HepG2 (cell line): ENCODE measurements at regions not wholly inside any gene's neighbourhood (a gene's known extent, or its start where the extent isn't known, plus 50 kb on each side); places are given as distances from the start of the nearest gene placed in this dataset.

ENCODE experiments used
- ATAC-seq: fragments of 200-7000 bp; cut with Tn5 transposase; 3 replicates; pipeline ENCODE4 v1.9.1; 2020; ENCODE audit warnings: mild to moderate bottlenecking, moderate library complexity
- BruUV-seq: library from RNA; stranded (reverse); fragments of 400-500 nt; replicated peaks from 2 replicates; lab custom pipeline; 2021; lab: Mats Ljungman, UMichigan
- CTCF ChIA-PET: fragments of 300-600 bp; formaldehyde crosslinking; extraction: SDS; loops from one replicate; lab custom pipeline; 2021; ENCODE audit warnings: low total read pairs, inconsistent platforms, low intra/inter-chr PET ratio; lab: Yijun Ruan, JAX
- POLR2A ChIA-PET: fragments of 350-600 bp; sonication (Branson Sonifier 250); formaldehyde crosslinking; loops from one replicate; lab custom pipeline; 2020; ENCODE audit warnings: antibody characterized with exemption, inconsistent platforms; lab: Yijun Ruan, JAX
- DNase-seq: peaks from one replicate; pipeline ENCODE4 v3.0.0-alpha.2; 2015; ENCODE audit warnings: low spot score
- FAIRE-seq: peaks from 3 replicates; lab custom pipeline; 2011; peaks lifted over from hg19 to GRCh38; lab: Jason Lieb, UNC
- H2AFZ ChIP-seq: one replicate; pipeline ENCODE4 v1.6.1; 2011; ENCODE audit warnings: low read length, inconsistent platforms
- H3K27ac ChIP-seq: fragments of 300-600 bp; 3 replicates; pipeline ENCODE4 v1.8.0; 2011; ENCODE audit warnings: mixed run types, mild to moderate bottlenecking, mixed read lengths, low read length, inconsistent platforms; ENCODE audit not compliant: insufficient read depth; ENCODE audit errors: extremely low read length
- H3K27me3 ChIP-seq, 2 experiments: fragments of 200-600 bp in 1 of 2; 2 replicates in 1 of 2; 3 replicates in 1 of 2; pipeline versions ENCODE4 v1.6.0 to v1.8.0; 2011; ENCODE audit warnings: low read length in 2 of 2, mild to moderate bottlenecking in 2 of 2, moderate library complexity in 2 of 2, inconsistent platforms in 1 of 2; ENCODE audit not compliant: insufficient read depth in 2 of 2, control insufficient read depth in 1 of 2
- H3K36me3 ChIP-seq, 2 experiments: fragments of 200-600 bp in 1 of 2; replicated peaks in 1 of 2; 2 replicates in 1 of 2; 3 replicates in 1 of 2; pipeline versions ENCODE4 v1.5.1 to v1.8.0; 2011; ENCODE audit warnings: low read length in 2 of 2, inconsistent platforms in 1 of 2; ENCODE audit not compliant: insufficient read depth in 2 of 2, control insufficient read depth in 1 of 2
- H3K4me1 ChIP-seq: 2 replicates; pipeline ENCODE4 v1.5.1; 2012; ENCODE audit warnings: low read length, inconsistent platforms; ENCODE audit not compliant: insufficient read depth
- H3K4me2 ChIP-seq: 2 replicates; pipeline ENCODE4 v1.6.0; 2011; ENCODE audit warnings: low read depth, low read length, inconsistent platforms
- H3K4me3 ChIP-seq, 3 experiments: fragments of 200-600 bp in 1 of 3; sonication (generic), shearing (Covaris generic) in 1 of 3; replicated peaks in 1 of 3; 2 replicates each; pipeline ENCODE4 v1.5.1; 2011 to 2016; ENCODE audit warnings: low read length in 3 of 3, inconsistent platforms in 2 of 3, low read depth in 2 of 3, mild to moderate bottlenecking in 2 of 3, control low read depth in 1 of 3, mixed read lengths in 1 of 3; ENCODE audit not compliant: insufficient read depth in 1 of 3
- H3K79me2 ChIP-seq: one replicate; pipeline ENCODE4 v1.6.1; 2011; ENCODE audit warnings: low read length, inconsistent platforms; ENCODE audit not compliant: insufficient read depth
- H3K9ac ChIP-seq: 2 replicates; pipeline ENCODE4 v1.6.0; 2011; ENCODE audit warnings: mild to moderate bottlenecking, low read depth, low read length, inconsistent platforms; ENCODE audit not compliant: insufficient read depth
- H3K9me3 ChIP-seq: 2 replicates; pipeline ENCODE4 v1.5.1; 2012; ENCODE audit warnings: mild to moderate bottlenecking, low read length
- H4K20me1 ChIP-seq: 2 replicates; pipeline ENCODE4 v1.6.0; 2011; ENCODE audit warnings: inconsistent platforms, mild to moderate bottlenecking, low read length, moderate library complexity; ENCODE audit not compliant: insufficient read depth
- HNRNPK ChIP-seq: fragments of 200-400 bp; formaldehyde crosslinking; IDR thresholded peaks from 2 replicates; pipeline ENCODE4 v1.6.1; 2018; ENCODE audit warnings: low read length, low read depth, moderate library complexity, mild to moderate bottlenecking; ENCODE audit not compliant: poor library complexity, severe bottlenecking
- SOX5 ChIP-seq: IDR thresholded peaks from 2 replicates; pipeline ENCODE4 v1.6.1; 2016; ENCODE audit warnings: borderline replicate concordance
- ZNF12 ChIP-seq: sonication (generic); formaldehyde crosslinking; IDR thresholded peaks from 2 replicates; pipeline ENCODE4 v1.5.0; 2020; ENCODE audit warnings: missing genetic modification reagents
- ZNF629 ChIP-seq: sonication (generic); formaldehyde crosslinking; conservative IDR thresholded peaks from 2 replicates; pipeline ENCODE4 v1.5.0; 2020; ENCODE audit warnings: missing genetic modification reagents
- ZNF713 ChIP-seq: sonication (generic); formaldehyde crosslinking; IDR thresholded peaks from 2 replicates; pipeline ENCODE4 v1.4.0; 2020; ENCODE audit warnings: mild to moderate bottlenecking, missing genetic modification reagents
- ZNF761 ChIP-seq: sonication (generic); formaldehyde crosslinking; conservative IDR thresholded peaks from 2 replicates; pipeline ENCODE4 v1.4.0; 2020; ENCODE audit warnings: mild to moderate bottlenecking, missing genetic modification reagents
- WGBS: methylation state at CpG from one replicate; pipeline ENCODE4 v1.1.6; 2017; ENCODE audit warnings: low lambda C conversion rate; 5-methylcytosine and 5-hydroxymethylcytosine counted together
- in situ Hi-C: cut with HindIII; loops from 2 replicates; pipeline ENCODE4 v1.10.0; 2017; ENCODE audit warnings: low pct_unique_long_range_greater_than_20kb; ENCODE audit not compliant: extremely low pct_ligation_motif_present
- intact Hi-C: fragments of 100-400 bp; cut with micrococcal nuclease; formaldehyde crosslinking; loops from one replicate; pipeline ENCODE4 v1.10.0; 2022; ENCODE audit not compliant: unreplicated experiment
- TF ChIP-seq, protein P1 (sequence below): sonication (generic); formaldehyde crosslinking; IDR thresholded peaks from 2 replicates; pipeline ENCODE4 v1.5.0; 2020; ENCODE audit warnings: missing genetic modification reagents
- TF ChIP-seq, protein P2 (sequence below): sonication (generic); formaldehyde crosslinking; IDR thresholded peaks from 2 replicates; pipeline ENCODE4 v1.8.0; 2022; ENCODE audit warnings: mild to moderate bottlenecking, missing genetic modification reagents, borderline replicate concordance
- TF ChIP-seq, protein P3 (sequence below): IDR thresholded peaks from 2 replicates; pipeline ENCODE4 v1.6.1; 2012; ENCODE audit warnings: low read depth, low read length, improper control_type of control experiment
- TF ChIP-seq, protein P4 (sequence below): sonication (generic); formaldehyde crosslinking; IDR thresholded peaks from 2 replicates; pipeline ENCODE4 v1.8.1; 2022; ENCODE audit warnings: low read depth, mild to moderate bottlenecking, missing genetic modification reagents
- TF ChIP-seq, protein P5 (sequence below): sonication (generic); formaldehyde crosslinking; IDR thresholded peaks from 2 replicates; pipeline ENCODE4 v1.5.0; 2020; ENCODE audit warnings: missing genetic modification reagents
- TF ChIP-seq, protein P6 (sequence below): sonication (generic); formaldehyde crosslinking; IDR thresholded peaks from 2 replicates; pipeline ENCODE4 v1.8.1; 2023; ENCODE audit warnings: mild to moderate bottlenecking, missing genetic modification reagents, borderline replicate concordance

DNA sequence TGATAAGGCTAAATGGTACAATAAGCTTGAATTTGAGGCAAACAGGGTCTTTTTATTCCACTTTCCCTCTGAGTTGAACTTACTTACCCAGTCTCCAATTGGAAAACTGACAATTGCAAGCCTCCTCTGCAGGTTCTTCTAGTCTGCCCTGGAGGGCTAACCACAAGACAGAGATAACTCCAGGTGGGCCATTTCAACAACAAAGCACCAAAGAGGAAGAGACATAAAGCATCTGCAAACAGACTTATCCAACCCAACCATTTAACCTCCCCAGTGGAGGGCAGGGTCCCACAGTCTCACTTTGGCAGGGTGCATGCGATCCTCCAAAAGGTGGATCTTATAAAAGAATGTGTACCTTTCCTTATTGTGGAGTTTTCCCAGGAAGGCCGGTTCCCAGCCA, 525.8 kb downstream of the DIPK2A start:
- no TSS peak for BruUV-seq
- 0% methylated on average over 1 of the region's 2 CpGs for WGBS
- H3K36me3 ChIP-seq: no peaks in the 10 kb centered on the region
- FAIRE-seq: no peak
- intact Hi-C loops (no loop called here), in situ Hi-C loops (no loop called here)
- H3K4me2 ChIP-seq: no peak overlapping the region
- no peak overlapping the region for H3K27ac ChIP-seq
- ChIA-PET CTCF (no interaction called here), POLR2A (no interaction called here)
- no peak overlapping the region for H3K4me3 ChIP-seq
- TF ChIP-seq, protein P1, sequence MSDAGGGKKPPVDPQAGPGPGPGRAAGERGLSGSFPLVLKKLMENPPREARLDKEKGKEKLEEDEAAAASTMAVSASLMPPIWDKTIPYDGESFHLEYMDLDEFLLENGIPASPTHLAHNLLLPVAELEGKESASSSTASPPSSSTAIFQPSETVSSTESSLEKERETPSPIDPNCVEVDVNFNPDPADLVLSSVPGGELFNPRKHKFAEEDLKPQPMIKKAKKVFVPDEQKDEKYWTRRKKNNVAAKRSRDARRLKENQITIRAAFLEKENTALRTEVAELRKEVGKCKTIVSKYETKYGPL (CRISPR knock-in tag): no peak
- TF ChIP-seq, protein P2, sequence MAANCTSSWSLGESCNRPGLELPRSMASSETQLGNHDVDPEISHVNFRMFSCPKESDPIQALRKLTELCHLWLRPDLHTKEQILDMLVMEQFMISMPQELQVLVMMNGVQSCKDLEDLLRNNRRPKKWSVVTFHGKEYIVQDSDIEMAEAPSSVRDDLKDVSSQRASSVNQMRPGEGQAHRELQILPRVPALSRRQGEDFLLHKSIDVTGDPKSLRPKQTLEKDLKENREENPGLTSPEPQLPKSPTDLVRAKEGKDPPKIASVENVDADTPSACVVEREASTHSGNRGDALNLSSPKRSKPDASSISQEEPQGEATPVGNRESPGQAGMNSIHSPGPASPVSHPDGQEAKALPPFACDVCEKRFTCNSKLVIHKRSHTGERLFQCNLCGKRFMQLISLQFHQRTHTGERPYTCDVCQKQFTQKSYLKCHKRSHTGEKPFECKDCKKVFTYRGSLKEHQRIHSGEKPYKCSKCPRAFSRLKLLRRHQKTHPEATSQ (CRISPR knock-in tag): no peak
- TF ChIP-seq, protein P3, sequence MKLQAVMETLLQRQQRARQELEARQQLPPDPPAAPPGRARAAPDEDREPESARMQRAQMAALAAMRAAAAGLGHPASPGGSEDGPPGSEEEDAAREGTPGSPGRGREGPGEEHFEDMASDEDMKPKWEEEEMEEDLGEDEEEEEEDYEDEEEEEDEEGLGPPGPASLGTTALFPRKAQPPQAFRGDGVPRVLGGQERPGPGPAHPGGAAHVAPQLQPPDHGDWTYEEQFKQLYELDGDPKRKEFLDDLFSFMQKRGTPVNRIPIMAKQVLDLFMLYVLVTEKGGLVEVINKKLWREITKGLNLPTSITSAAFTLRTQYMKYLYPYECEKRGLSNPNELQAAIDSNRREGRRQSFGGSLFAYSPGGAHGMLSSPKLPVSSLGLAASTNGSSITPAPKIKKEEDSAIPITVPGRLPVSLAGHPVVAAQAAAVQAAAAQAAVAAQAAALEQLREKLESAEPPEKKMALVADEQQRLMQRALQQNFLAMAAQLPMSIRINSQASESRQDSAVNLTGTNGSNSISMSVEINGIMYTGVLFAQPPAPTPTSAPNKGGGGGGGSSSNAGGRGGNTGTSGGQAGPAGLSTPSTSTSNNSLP: no peak
- no peak for TF ChIP-seq ZNF629
- TF ChIP-seq, protein P4, sequence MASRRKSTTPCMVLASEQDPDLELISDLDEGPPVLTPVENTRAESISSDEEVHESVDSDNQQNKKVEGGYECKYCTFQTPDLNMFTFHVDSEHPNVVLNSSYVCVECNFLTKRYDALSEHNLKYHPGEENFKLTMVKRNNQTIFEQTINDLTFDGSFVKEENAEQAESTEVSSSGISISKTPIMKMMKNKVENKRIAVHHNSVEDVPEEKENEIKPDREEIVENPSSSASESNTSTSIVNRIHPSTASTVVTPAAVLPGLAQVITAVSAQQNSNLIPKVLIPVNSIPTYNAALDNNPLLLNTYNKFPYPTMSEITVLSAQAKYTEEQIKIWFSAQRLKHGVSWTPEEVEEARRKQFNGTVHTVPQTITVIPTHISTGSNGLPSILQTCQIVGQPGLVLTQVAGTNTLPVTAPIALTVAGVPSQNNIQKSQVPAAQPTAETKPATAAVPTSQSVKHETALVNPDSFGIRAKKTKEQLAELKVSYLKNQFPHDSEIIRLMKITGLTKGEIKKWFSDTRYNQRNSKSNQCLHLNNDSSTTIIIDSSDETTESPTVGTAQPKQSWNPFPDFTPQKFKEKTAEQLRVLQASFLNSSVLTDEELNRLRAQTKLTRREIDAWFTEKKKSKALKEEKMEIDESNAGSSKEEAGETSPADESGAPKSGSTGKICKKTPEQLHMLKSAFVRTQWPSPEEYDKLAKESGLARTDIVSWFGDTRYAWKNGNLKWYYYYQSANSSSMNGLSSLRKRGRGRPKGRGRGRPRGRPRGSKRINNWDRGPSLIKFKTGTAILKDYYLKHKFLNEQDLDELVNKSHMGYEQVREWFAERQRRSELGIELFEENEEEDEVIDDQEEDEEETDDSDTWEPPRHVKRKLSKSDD: no peak
- TF ChIP-seq ZNF713 (CRISPR knock-in tag): no peak
- no peak for TF ChIP-seq HNRNPK
- TF ChIP-seq, protein P5, sequence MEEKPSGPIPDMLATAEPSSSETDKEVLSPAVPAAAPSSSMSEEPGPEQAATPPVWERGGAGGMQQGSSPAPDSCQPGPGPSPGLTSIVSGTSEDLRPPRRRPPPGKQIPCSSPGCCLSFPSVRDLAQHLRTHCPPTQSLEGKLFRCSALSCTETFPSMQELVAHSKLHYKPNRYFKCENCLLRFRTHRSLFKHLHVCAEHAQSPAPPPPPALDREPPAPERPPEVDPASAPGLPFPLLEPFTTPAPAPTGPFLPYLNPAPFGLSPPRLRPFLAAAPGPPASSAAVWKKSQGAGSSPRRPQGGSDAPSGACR (CRISPR knock-in tag): no peak
- TF ChIP-seq, protein P6, sequence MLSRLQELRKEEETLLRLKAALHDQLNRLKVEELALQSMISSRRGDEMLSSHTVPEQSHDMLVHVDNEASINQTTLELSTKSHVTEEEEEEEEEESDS (CRISPR knock-in tag): no peak
- TF ChIP-seq ZNF761 (CRISPR knock-in tag): no peak
- no peak for TF ChIP-seq SOX5 (CRISPR knock-in tag)
- TF ChIP-seq ZNF12 (CRISPR knock-in tag): no peak
- H4K20me1 ChIP-seq: no peaks in the 10 kb centered on the region
- no peaks in the 10 kb centered on the region for H3K79me2 ChIP-seq
- H3K9me3 ChIP-seq: 0 out of 2 replicates have a peak, but pooled peaks cover 6% of the 10 kb centered on the region
- no peak for ATAC-seq
- no peaks in the 10 kb centered on the region for H3K27me3 ChIP-seq
- H3K9ac ChIP-seq: no peak overlapping the region
- H2AFZ ChIP-seq: no peak overlapping the region
- no peaks in the 10 kb centered on the region for H3K4me1 ChIP-seq
- DNase-seq: no peak
